Fibroblast of lung (primary cell): ENCODE measurements at regions not wholly inside any gene's neighbourhood (a gene's known extent, or its start where the extent isn't known, plus 50 kb on each side); places are given as distances from the start of the nearest gene placed in this dataset.

Experiments used
- EZH2 ChIP-seq: IDR thresholded peaks from 2 replicates; pipeline ENCODE4 v1.5.1; 2012; ENCODE audit warnings: low read length, control low read depth, mild to moderate bottlenecking; ENCODE audit errors: missing control alignments
- TF ChIP-seq, protein P1 (sequence below), 2 donors: IDR thresholded peaks in 1 of 2; conservative IDR thresholded peaks in 1 of 2; 1 replicate in 1 of 2; 2 replicates in 1 of 2; pipeline ENCODE4 v1.5.1; 2011 to 2012; ENCODE audit warnings: low read length in 2 of 2, control low read depth in 1 of 2, inconsistent platforms in 1 of 2, low read depth in 1 of 2, mild to moderate bottlenecking in 1 of 2

DNA sequence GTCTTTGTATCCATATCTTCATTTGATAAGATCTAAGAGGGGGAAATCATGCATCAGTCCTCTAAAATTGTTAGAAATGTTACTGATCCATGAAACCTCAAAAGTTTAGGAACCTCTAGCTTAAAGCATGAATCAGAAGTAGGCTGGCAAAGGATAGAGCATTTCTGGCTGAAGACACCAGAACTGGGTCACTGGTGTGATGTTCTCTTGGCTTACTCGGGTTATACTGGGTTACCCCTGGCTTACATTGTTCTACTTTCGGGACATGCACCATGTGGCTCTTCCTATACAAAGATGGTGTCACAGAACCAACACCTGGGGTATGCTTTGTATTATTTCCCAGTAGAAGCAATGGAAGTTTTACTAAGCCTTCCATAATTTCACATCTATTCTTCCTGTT is 83.2 kb upstream of the TNP1 start:
- TF ChIP-seq, protein P1, sequence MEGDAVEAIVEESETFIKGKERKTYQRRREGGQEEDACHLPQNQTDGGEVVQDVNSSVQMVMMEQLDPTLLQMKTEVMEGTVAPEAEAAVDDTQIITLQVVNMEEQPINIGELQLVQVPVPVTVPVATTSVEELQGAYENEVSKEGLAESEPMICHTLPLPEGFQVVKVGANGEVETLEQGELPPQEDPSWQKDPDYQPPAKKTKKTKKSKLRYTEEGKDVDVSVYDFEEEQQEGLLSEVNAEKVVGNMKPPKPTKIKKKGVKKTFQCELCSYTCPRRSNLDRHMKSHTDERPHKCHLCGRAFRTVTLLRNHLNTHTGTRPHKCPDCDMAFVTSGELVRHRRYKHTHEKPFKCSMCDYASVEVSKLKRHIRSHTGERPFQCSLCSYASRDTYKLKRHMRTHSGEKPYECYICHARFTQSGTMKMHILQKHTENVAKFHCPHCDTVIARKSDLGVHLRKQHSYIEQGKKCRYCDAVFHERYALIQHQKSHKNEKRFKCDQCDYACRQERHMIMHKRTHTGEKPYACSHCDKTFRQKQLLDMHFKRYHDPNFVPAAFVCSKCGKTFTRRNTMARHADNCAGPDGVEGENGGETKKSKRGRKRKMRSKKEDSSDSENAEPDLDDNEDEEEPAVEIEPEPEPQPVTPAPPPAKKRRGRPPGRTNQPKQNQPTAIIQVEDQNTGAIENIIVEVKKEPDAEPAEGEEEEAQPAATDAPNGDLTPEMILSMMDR (conservative IDR thresholded peaks at IDR 0.05 in 1 of 2, IDR thresholded peaks at IDR 0.05 in 1 of 2; ENCODE audit: low read depth in 1 of 2, low read length in 2 of 2), result no peak
- TF ChIP-seq EZH2, result no peak
